ENCODE measurements at regions not wholly inside any gene's neighbourhood (a gene's known extent, or its start where the extent isn't known, plus 50 kb on each side); places are given as distances from the start of the nearest gene placed in this dataset.

DNA sequence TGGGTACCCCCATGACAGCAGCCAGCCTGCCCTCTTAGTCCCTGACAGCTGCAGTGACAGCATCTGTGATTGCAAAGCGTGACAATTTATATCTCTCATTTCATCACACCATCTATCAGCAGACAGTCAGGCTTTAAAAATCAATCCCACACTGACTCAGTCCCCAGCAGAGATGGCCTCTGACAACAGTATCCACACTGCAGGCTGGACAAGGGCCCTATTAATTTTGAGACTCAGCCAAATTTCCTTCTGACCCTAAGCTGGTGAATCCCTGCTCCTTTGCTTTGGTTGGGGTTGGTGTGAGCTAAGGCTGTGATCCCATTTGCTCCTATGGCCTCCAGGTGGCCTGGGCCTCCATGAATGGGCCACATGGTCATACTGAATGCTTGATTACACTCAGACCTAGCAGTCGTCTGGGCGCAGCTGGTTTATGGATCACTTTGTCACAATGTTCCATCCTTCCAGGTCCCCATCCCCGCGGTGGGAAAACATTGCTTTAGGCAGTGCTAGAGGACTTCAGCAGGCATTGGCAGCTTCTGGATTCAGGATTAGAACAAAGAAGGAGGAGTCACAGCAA, 68.2 kb upstream of the B3GAT1 start:
- DNase-seq (ENCODE audit: low spot score), result no peak

DNA sequence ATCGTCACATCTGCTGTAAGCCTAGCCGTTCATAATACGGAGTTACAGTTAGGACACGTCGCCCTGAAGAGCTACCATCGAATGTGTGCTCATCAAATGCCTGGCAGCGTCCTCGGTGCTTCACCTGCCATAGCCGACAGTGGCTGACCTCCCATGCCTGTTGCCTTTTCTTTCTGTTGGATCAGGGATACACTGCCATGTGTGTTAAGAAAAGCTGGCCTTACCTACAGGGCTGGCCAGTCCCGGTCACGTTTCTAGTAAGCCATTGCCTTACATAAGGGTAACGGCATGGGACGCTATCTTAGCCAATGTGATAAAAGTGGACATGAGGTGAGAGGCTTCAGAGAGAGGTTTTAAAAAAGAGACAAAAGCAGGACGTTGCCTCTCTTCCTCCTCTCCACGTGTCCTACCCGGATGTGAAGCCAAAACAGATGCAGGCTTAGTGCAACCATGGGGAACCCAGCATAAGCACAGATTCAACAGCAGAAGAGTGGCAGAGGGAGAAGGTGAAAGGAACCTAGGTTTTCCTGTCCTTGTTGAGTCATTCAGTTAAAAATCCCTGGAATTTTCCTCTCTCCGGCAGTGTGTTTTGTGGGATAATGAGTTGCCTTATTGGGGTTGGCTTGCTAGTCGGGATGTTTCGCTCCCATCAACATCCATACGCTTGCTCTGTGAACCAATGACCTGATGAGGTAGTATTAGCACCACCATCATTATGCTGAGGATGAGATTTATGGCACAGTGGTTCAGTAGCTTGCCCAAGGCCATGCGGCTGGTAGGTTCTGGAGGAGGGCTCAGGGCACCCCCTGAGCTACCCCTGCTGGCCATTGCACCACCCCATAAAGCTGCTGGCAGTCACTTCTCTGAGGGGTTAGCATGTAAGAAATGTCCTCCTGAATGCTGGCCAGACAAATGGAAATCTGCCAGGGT, 67.4 kb upstream of the B3GAT1 start:
- DNase-seq (ENCODE audit: low spot score), result no peak

GRCh38 chr11:134478611-134479010, 66.6 kb upstream of the B3GAT1 start:
- DNase-seq (ENCODE audit: low spot score), result peak; percentile 18

GRCh38 chr11:134478176-134478575, 66.1 kb upstream of the B3GAT1 start:
- DNase-seq (ENCODE audit: low spot score), result peak; percentile 15

GRCh38 chr11:134477486-134477885, 65.4 kb upstream of the B3GAT1 start:
- no peak for DNase-seq (ENCODE audit: low spot score)

DNA sequence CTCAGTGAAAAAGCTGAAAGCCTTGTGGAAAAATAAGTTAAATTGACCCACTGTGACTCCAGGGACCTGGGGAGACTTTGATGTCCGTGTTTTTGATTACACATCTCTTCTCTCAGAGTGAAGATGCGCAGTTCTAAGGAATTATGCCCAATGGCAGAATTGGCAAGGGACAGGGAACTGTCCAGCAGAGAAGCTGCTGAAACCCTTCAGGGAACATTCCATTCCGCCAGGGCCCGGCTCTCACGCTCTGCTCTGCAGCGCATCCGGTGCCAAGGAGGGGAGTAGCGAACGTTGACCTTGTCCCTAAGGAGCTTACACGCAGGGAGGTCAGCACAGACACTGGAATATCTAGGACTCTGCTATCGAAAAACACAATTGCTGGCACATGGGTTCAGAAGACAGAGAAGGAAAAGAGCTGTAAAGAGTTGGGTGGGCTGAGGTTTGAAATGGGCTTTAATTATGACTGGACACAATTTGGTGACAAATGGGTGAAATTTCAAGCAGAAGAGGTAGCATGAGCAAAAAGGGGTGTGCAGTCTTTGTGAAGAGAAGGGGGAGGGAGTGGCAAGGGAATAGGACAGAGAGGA, 64.5 kb upstream of the B3GAT1 start:
- peak; percentile 38 for DNase-seq (ENCODE audit: low spot score)

DNA sequence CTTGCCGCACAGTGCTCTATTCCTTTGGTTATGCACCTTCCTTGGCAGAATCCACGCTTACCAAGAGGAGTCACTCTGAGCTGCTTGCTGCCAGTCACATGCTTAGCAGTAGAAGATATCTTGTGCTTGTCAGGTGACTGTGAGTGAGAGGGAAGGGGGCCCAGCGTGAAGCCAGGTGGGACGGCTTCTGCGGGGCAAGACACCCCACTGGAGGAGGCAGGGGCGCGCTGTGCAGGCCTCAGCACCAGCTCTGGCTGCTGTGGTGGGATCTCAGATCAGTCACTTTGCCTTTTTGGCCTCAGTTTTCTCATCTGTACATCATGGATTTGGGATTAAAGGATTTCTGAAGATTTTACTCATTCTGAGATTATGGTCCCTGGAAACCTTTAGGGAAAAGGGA, 63.9 kb upstream of the B3GAT1 start:
- peak; percentile 30 for DNase-seq (ENCODE audit: low spot score)

- DNase-seq (ENCODE audit: low spot score), result no peak
Measured at GRCh38 chr11:134474942-134475341, 62.9 kb upstream of the B3GAT1 start.

GRCh38 chr11:134474070-134474860, 62.2 kb upstream of the B3GAT1 start:
- DNase-seq (ENCODE audit: low spot score), result no peak

GRCh38 chr11:134471716-134472455, 59.8 kb upstream of the B3GAT1 start:
- DNase-seq (ENCODE audit: low spot score), result peak; percentile 15

- peak; percentile 15 for DNase-seq (ENCODE audit: low spot score)
Measured at GRCh38 chr11:134471087-134471715, 59.2 kb upstream of the B3GAT1 start.

- no peak for DNase-seq (ENCODE audit: low spot score)
Measured at GRCh38 chr11:134470238-134470637, 58.2 kb upstream of the B3GAT1 start.

GRCh38 chr11:134469627-134470026, 57.6 kb upstream of the B3GAT1 start:
- DNase-seq (ENCODE audit: low spot score), result no peak

DNA sequence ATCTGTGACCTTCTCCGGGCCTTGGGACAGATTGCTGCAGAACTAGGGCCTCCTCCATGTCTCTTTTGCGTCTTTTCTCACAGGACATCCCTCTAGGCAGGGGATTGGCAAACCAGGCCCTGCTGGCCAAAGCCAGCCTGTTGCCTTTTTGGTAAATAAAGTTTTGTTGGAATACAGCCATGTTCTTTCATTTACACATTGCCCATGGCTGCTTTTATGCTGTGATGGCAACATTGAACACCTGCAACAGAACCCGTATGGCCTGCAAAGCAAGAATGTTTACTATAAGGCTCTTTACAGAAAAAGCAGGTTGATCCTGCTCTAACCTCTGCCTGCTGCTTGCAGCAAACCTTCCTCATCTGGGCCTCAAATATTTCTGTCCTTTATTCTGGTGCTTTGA, 56.8 kb upstream of the B3GAT1 start:
- no peak for DNase-seq (ENCODE audit: low spot score)

DNA sequence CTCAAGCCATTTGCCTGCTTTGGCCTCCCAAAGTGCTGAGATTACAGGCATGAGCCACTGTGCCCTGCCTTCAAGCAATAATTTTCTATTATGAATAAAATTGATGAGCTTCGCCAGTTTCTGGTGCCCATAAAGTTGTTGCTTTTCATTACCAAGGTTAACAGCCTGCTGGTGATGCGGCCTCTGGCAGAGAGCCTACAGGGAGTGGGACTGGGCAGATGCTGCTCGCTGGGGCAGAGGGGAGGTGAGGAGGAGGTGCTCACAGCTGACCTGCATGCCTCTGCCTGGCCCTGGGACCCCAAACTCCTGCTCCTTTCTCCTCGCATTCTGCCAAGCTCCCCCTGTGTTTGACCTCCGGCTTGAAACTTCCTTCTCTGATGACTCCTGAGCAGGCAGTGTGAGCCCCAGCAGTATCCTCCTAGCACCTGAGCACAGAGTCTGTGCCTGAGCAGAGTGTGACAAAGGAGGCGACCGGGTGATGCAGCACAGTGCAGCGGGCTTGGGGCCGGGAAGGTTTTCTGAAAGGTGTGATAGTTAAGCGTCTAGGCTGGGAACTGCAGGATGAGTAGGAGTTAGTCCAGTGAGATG, 56.1 kb upstream of the B3GAT1 start:
- DNase-seq (ENCODE audit: low spot score), result no peak

DNA sequence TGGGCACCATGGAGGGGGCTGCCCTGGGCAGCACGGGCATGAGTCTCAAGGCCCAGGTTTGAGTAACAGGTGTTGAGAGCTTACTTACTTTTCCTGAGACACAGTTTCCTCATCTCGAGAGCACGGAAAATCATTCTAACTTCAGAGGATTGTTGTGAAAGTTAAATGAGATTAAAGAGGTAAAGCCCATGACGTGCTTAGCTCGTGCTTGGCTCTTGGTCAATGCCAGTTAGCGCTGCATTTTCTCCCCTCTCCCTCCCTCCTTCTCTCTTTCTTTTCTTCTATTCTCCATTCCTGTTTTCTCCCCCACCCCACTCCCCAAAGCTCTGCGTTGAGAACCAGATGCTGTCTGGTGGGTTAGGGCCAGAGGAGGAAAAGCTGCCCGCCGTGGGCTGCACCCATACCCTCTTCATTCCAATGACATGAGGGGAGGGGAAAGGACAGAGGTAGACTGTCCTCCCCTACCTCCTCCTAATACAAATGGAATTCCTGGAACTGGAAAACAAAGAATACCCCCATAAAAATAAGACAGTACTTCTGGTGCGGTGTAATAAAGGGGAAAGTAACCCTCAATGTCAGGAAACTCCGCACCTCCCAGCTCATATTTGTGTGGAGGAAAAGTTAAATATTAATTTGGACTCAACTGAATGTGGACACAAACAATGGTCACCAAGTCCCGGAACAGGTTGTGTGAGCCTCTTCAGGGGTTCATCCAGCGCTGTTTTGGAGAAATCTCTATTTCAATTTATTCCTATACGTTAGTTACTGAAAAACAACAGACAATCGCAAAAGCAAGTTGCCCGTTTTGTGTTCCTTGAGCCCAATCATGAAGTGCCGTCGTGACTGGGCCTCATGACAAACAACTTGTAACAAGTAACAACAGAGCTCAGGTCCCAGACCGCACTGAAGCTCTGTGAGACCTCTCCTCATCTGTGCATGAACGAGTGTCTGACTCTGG, 54.8 kb upstream of the B3GAT1 start:
- DNase-seq (ENCODE audit: low spot score), result no peak

DNA sequence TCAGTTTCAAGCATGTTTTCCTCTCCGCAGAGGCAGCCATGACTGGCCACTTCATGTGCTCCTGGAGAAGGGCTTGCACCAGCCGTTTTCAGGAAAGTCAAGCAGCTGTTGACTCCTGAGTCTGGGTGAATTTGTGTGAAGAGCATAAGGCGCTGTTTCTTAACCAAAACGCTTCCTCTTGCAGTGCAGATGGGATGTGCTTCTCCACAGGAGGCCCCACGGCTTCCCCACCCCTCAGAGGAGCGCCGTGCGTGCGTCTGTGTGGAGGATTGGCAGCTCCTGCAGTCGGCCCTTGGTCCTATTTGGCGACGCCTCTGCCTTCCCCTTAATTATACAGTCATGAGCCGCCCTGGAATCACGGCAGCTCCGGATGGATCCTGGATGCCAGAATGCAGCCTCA, 54.1 kb upstream of the B3GAT1 start:
- DNase-seq (ENCODE audit: low spot score), result no peak

- no peak for DNase-seq (ENCODE audit: low spot score)
Measured at GRCh38 chr11:134464981-134465730, 53.1 kb upstream of the B3GAT1 start.

- DNase-seq (ENCODE audit: low spot score), result no peak
Measured at GRCh38 chr11:134464196-134464595, 52.2 kb upstream of the B3GAT1 start.
